ENCODE measurements at regions not wholly inside any gene's neighbourhood (a gene's known extent, or its start where the extent isn't known, plus 50 kb on each side); places are given as distances from the start of the nearest gene placed in this dataset.

- no peak for DNase-seq (ENCODE audit: low read depth in 2 of 3, low spot score in 1 of 3)
These were observed 56.1 kb downstream of the RMI2 start for GRCh38 chr16:11401161-11402050.

- no peak for DNase-seq (ENCODE audit: low read depth in 2 of 3, low spot score in 1 of 3)
These were observed 56.9 kb downstream of the RMI2 start for GRCh38 chr16:11402051-11402744.

GRCh38 chr16:11402745-11403533 lies 57.7 kb downstream of the RMI2 start:
- DNase-seq (ENCODE audit: low read depth in 2 of 3, low spot score in 1 of 3) = no peak

- no peak for DNase-seq (ENCODE audit: low read depth in 2 of 3, low spot score in 1 of 3)
These were observed 58.2 kb downstream of the RMI2 start for GRCh38 chr16:11403534-11403795.

GRCh38 chr16:11403920-11404319 lies 58.7 kb downstream of the RMI2 start:
- DNase-seq (ENCODE audit: low read depth in 2 of 3, low spot score in 1 of 3) = no peak

GRCh38 chr16:11404603-11405002 lies 59.3 kb downstream of the RMI2 start:
- no peak for DNase-seq (ENCODE audit: low read depth in 2 of 3, low spot score in 1 of 3)

GRCh38 chr16:11405331-11406176 lies 60.3 kb downstream of the RMI2 start:
- DNase-seq (ENCODE audit: low read depth in 2 of 3, low spot score in 1 of 3) = peak; percentile 40 to 67 (median 49)

GRCh38 chr16:11406177-11406560 lies 60.9 kb downstream of the RMI2 start:
- DNase-seq (ENCODE audit: low read depth in 2 of 3, low spot score in 1 of 3) = no peak

- DNase-seq (ENCODE audit: low read depth in 2 of 3, low spot score in 1 of 3) = peak; percentile 29 to 80 (median 38)
These were observed 62.1 kb downstream of the RMI2 start for GRCh38 chr16:11407047-11407982.

- no peak for DNase-seq (ENCODE audit: low read depth in 2 of 3, low spot score in 1 of 3)
These were observed 63.0 kb downstream of the RMI2 start for GRCh38 chr16:11408216-11408615.

GRCh38 chr16:11409398-11409797 lies 64.1 kb downstream of the RMI2 start:
- DNase-seq (ENCODE audit: low read depth in 2 of 3, low spot score in 1 of 3) = no peak

GRCh38 chr16:11410376-11411058 lies 65.3 kb downstream of the RMI2 start:
- DNase-seq (ENCODE audit: low read depth in 2 of 3, low spot score in 1 of 3) = no peak

GRCh38 chr16:11411059-11411550 lies 65.8 kb downstream of the RMI2 start:
- no peak for DNase-seq (ENCODE audit: low read depth in 2 of 3, low spot score in 1 of 3)

- no peak for DNase-seq (ENCODE audit: low read depth in 2 of 3, low spot score in 1 of 3)
These were observed 67.1 kb downstream of the RMI2 start for GRCh38 chr16:11412175-11412904.

- no peak for DNase-seq (ENCODE audit: low read depth in 2 of 3, low spot score in 1 of 3)
These were observed 68.0 kb downstream of the RMI2 start for GRCh38 chr16:11412965-11413887.

GRCh38 chr16:11413907-11414595 lies 68.8 kb downstream of the RMI2 start:
- no peak for DNase-seq (ENCODE audit: low read depth in 2 of 3, low spot score in 1 of 3)
